ENCODE measurements at regions not wholly inside any gene's neighbourhood (a gene's known extent, or its start where the extent isn't known, plus 50 kb on each side); places are given as distances from the start of the nearest gene placed in this dataset.

DNA sequence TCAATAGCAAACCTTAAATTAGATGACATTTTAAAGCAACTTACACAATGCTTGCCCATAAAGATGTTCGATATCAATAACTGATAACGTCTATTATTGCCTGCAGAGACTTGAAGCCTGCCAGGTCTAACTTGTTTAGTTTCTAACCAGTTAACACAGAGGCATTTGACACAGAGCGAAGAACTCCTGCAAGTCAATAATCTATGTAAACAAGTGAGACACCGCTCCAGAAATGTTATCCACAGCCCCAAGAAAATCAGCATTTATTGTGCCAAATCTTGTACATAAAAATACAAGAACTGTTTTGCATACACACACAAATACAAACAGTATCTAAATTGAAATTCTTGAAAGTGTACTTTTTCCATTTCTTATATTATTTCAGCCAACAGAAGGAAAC is 236.0 kb upstream of the DIO3 start:
- H3K27ac ChIP-seq = no peak overlapping the region
- no peaks in the 10 kb centered on the region for H3K4me1 ChIP-seq (replicated peaks)
- H3K27me3 ChIP-seq (replicated peaks; ENCODE audit: insufficient read depth) = no peaks in the 10 kb centered on the region
- DNase-seq (ENCODE audit: low spot score) = no peak
- WGBS = 42% methylated on average over 4 of the region's 4 CpGs
- H3K9me3 ChIP-seq = no peaks in the 10 kb centered on the region
- no peak overlapping the region for H3K4me3 ChIP-seq
- TF ChIP-seq POLR2A (IDR thresholded peaks at IDR 0.05) (no peak), POLR2AphosphoS5 (IDR thresholded peaks at IDR 0.05) (peak; percentile 19)
- intact Hi-C loops (cut with DNase I) = no loop called here
- H3K36me3 ChIP-seq = no peaks in the 10 kb centered on the region

DNA sequence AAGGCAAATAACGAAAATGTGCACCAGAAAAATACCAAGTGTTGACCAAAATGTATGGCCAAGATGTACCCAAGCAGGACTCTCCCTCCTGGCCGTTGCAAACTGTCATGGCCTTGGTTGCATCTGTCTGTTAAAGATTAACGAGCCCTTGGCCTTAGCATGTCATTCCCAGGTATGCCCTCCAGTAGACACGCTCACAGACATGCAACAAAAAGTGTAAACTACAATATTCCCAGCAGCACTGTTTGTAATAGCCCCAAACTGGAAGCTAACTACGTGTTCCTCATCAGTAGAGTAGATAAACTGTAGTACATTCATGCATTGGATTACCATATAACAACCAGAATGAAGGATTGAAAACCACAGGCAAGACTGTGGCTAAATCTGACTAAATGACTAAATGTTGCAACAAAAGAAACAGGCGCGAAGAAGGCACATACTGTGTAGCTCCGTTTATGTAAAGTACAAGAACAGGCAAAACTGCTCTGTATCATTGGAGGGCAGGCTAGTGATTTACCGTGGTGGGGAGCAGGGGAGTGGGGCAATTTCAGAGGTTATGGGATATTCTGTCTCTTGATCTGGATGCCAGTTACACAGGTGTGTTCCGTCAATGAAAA is 232.8 kb upstream of the DIO3 start:
- 63% methylated on average over 10 of the region's 10 CpGs for WGBS
- Histone ChIP-seq H3K27ac (no peak overlapping the region), H3K4me1 (replicated peaks) (no peaks in the 10 kb centered on the region), H3K4me3 (no peak overlapping the region), H3K36me3 (no peaks in the 10 kb centered on the region), H3K9me3 (no peaks in the 10 kb centered on the region), H3K27me3 (replicated peaks; ENCODE audit: insufficient read depth) (no peaks in the 10 kb centered on the region)
- no peak for DNase-seq (ENCODE audit: low spot score)
- intact Hi-C loops (cut with DNase I) = no loop called here
- TF ChIP-seq, protein P1, sequence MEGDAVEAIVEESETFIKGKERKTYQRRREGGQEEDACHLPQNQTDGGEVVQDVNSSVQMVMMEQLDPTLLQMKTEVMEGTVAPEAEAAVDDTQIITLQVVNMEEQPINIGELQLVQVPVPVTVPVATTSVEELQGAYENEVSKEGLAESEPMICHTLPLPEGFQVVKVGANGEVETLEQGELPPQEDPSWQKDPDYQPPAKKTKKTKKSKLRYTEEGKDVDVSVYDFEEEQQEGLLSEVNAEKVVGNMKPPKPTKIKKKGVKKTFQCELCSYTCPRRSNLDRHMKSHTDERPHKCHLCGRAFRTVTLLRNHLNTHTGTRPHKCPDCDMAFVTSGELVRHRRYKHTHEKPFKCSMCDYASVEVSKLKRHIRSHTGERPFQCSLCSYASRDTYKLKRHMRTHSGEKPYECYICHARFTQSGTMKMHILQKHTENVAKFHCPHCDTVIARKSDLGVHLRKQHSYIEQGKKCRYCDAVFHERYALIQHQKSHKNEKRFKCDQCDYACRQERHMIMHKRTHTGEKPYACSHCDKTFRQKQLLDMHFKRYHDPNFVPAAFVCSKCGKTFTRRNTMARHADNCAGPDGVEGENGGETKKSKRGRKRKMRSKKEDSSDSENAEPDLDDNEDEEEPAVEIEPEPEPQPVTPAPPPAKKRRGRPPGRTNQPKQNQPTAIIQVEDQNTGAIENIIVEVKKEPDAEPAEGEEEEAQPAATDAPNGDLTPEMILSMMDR (IDR thresholded peaks at IDR 0.05) = no peak
- no peak for TF ChIP-seq POLR2A (IDR thresholded peaks at IDR 0.05)
- no peak for TF ChIP-seq POLR2AphosphoS5 (IDR thresholded peaks at IDR 0.05)

DNA sequence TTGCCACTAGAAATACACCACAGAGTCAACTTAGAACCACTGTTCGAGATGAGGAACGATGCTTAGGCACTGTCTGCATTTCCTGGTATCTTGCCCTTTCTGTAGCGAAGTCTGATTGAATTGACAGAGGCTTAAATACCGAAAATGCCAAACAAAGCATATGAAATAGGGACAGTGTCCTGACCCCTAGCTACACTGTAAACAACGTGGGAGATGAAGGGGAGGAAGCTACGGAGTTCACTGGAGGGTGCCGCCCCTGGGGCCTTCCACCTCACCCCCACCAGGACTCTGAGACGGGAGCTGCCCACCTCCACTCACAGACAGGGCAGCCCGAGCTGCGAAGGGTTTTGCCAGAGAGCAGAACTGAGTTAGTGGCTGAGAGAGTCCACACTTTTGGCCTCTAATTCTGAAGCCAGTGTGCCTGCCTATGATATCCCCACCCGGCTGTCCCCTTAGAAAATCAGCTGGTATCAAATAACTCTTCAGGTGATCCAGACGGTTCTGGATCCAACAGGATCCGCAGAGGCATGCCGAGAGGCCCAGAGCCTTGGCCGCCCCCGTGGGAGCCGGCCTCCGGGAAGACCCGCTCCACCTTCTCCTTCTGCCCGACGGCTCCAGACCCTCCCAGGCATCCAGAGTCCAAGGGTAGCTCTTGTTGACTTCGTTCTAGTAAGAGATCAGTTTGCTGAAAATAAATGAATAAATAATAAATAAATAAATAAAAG is 230.7 kb upstream of the DIO3 start:
- 86% methylated on average over 22 of the region's 22 CpGs for WGBS
- no peaks in the 10 kb centered on the region for H3K4me1 ChIP-seq (replicated peaks)
- no peak for TF ChIP-seq POLR2AphosphoS5 (IDR thresholded peaks at IDR 0.05)
- TF ChIP-seq, protein P1 (IDR thresholded peaks at IDR 0.05) = no peak
- TF ChIP-seq POLR2A (IDR thresholded peaks at IDR 0.05) = no peak
- no peak for DNase-seq (ENCODE audit: low spot score)
- H3K36me3 ChIP-seq = no peaks in the 10 kb centered on the region
- H3K9me3 ChIP-seq = no peaks in the 10 kb centered on the region
- H3K27ac ChIP-seq = no peak overlapping the region
- no peaks in the 10 kb centered on the region for H3K27me3 ChIP-seq (replicated peaks; ENCODE audit: insufficient read depth)
- intact Hi-C loops (cut with DNase I) = no loop called here
- H3K4me3 ChIP-seq = no peak overlapping the region

DNA sequence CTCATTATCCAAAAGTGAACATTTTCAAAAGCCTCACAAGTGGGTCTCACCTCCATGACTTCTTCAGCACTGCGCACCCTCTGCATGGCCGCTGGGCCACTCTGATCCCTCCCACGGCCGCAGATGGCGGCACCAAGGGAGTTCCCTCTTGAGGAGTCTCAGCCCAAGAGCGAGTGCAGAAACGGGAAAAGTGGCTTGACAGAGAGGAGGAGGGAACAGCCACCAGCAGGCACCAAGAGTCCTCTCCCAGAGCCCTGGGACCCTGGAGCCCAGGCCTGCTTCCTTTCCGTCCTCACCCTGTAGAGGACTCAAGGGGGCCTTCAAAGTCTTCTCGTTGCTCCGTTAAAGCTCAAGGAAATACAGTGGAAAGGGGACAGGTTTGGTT is 230.2 kb upstream of the DIO3 start:
- no peaks in the 10 kb centered on the region for H3K36me3 ChIP-seq
- WGBS = 97% methylated on average over 10 of the region's 10 CpGs
- intact Hi-C loops (cut with DNase I) = no loop called here

DNA sequence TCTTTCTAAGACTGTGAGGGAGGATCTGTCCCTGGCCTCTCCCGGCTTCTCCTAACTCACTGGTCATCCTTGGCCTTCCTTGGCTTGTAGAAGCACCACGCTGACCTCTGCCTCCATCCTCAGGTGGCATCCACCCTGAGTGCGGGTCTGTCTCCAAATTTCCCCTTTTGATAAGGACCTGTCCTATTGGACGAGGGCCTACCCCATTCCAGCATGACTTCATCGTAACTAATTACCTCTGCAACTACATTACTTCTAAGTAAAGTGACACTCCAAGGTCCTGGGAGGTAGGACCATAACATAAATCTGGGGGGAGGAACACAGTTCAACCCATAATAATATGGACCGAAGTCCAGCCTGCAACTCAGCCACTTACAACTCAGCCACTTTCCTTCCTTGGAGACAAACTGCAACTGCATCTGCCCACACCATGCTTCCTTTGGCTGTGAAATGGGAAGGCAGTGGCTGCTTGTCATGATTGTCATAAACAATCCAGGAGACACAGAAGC is 229.6 kb upstream of the DIO3 start:
- 93% methylated on average over 6 of the region's 6 CpGs for WGBS
- H3K9me3 ChIP-seq = no peaks in the 10 kb centered on the region
- DNase-seq (ENCODE audit: low spot score) = no peak
- no peaks in the 10 kb centered on the region for H3K36me3 ChIP-seq
- no peaks in the 10 kb centered on the region for H3K27me3 ChIP-seq (replicated peaks; ENCODE audit: insufficient read depth)
- no peaks in the 10 kb centered on the region for H3K4me1 ChIP-seq (replicated peaks)
- no peak overlapping the region for H3K27ac ChIP-seq
- TF ChIP-seq, protein P1 (IDR thresholded peaks at IDR 0.05) = no peak
- TF ChIP-seq POLR2A (IDR thresholded peaks at IDR 0.05) (no peak), POLR2AphosphoS5 (IDR thresholded peaks at IDR 0.05) (no peak)
- intact Hi-C loops (cut with DNase I) = no loop called here
- H3K4me3 ChIP-seq = no peak overlapping the region

More for the DNA sequence above, 230.2 kb upstream of the DIO3 start:
- no peak overlapping the region for H3K27ac ChIP-seq
- TF ChIP-seq, protein P1 (IDR thresholded peaks at IDR 0.05) = no peak
- no peak for TF ChIP-seq POLR2A (IDR thresholded peaks at IDR 0.05)
- TF ChIP-seq POLR2AphosphoS5 (IDR thresholded peaks at IDR 0.05) = no peak
- H3K9me3 ChIP-seq = no peaks in the 10 kb centered on the region
- H3K27me3 ChIP-seq (replicated peaks; ENCODE audit: insufficient read depth) = no peaks in the 10 kb centered on the region
- H3K4me3 ChIP-seq = no peak overlapping the region
- no peak for DNase-seq (ENCODE audit: low spot score)
- H3K4me1 ChIP-seq (replicated peaks) = no peaks in the 10 kb centered on the region

Measured in prostate gland (tissue), 2 donors.